ENCODE measurements at regions not wholly inside any gene's neighbourhood (a gene's known extent, or its start where the extent isn't known, plus 50 kb on each side); places are given as distances from the start of the nearest gene placed in this dataset.

GRCh38 chr18:2070631-2071030 is 500.7 kb downstream of the METTL4 start:
- no peaks in the 10 kb centered on the region for H3K36me3 ChIP-seq (ENCODE audit: insufficient read depth, low read length)
- peaks cover 6% of the 10 kb centered on the region for H3K4me1 Mint-ChIP-seq (ENCODE audit: low read depth, unreplicated experiment)
- no peak overlapping the region for H3K4me2 ChIP-seq (ENCODE audit: low read length)
- no peaks in the 10 kb centered on the region for H3K36me3 Mint-ChIP-seq (ENCODE audit: low read depth, unreplicated experiment)
- H3K9me3 Mint-ChIP-seq (ENCODE audit: unreplicated experiment) = no peaks in the 10 kb centered on the region
- DNase-seq (ENCODE audit: low read depth) (no peak), FAIRE-seq (no peak)
- no peak overlapping the region for H3K27ac ChIP-seq (ENCODE audit: low read depth, low read length)
- no peak overlapping the region for H3K4me3 ChIP-seq (ENCODE audit: insufficient read depth, low read depth, low read length)
- H2AFZ ChIP-seq (ENCODE audit: low read depth, low read length) = no peak overlapping the region
- H3K4me3 Mint-ChIP-seq (ENCODE audit: unreplicated experiment) = no peak overlapping the region
- H3K27ac Mint-ChIP-seq (ENCODE audit: unreplicated experiment) = no peak overlapping the region
- H4K20me1 ChIP-seq (ENCODE audit: insufficient read depth, low read length) = no peaks in the 10 kb centered on the region
- H3K9ac ChIP-seq (ENCODE audit: low read length) = no peak overlapping the region
- peaks cover 2% of the 10 kb centered on the region for H3K27me3 Mint-ChIP-seq (ENCODE audit: low read depth, unreplicated experiment)
- TF ChIP-seq EZH2 (IDR thresholded peaks at IDR 0.05; ENCODE audit: insufficient read depth, low read length) (no peak), CTCF (IDR thresholded peaks at IDR 0.05; ENCODE audit: insufficient read depth, low read depth, low read length) (no peak)
- no peaks in the 10 kb centered on the region for H3K4me1 ChIP-seq (ENCODE audit: insufficient read depth, low read length)
- H3K27me3 ChIP-seq (ENCODE audit: insufficient read depth, low read length) = no peaks in the 10 kb centered on the region
- H3K79me2 ChIP-seq (ENCODE audit: insufficient read depth, low read length) = no peaks in the 10 kb centered on the region
- no peaks in the 10 kb centered on the region for H3K9me3 ChIP-seq (ENCODE audit: insufficient read depth, low read depth, low read length)

GRCh38 chr18:2075499-2075898 is 495.8 kb downstream of the METTL4 start:
- FAIRE-seq (no peak), DNase-seq (ENCODE audit: low read depth) (no peak)
- Histone ChIP-seq H3K9me3 (ENCODE audit: insufficient read depth, low read depth, low read length) (no peaks in the 10 kb centered on the region), H3K4me1 (ENCODE audit: insufficient read depth, low read length) (no peaks in the 10 kb centered on the region), H3K4me2 (ENCODE audit: low read length) (no peak overlapping the region), H3K27me3 (ENCODE audit: insufficient read depth, low read length) (no peaks in the 10 kb centered on the region), H3K27ac (ENCODE audit: low read depth, low read length) (no peak overlapping the region), H3K36me3 (ENCODE audit: insufficient read depth, low read length) (no peaks in the 10 kb centered on the region), H2AFZ (ENCODE audit: low read depth, low read length) (no peak overlapping the region), H4K20me1 (ENCODE audit: insufficient read depth, low read length) (no peaks in the 10 kb centered on the region), H3K4me3 (ENCODE audit: insufficient read depth, low read depth, low read length) (no peak overlapping the region), H3K79me2 (ENCODE audit: insufficient read depth, low read length) (no peaks in the 10 kb centered on the region), H3K9ac (ENCODE audit: low read length) (no peak overlapping the region)
- Mint-ChIP-seq H3K4me1 (ENCODE audit: low read depth, unreplicated experiment) (peaks cover 6% of the 10 kb centered on the region), H3K9me3 (ENCODE audit: unreplicated experiment) (no peaks in the 10 kb centered on the region), H3K27ac (ENCODE audit: unreplicated experiment) (no peak overlapping the region), H3K36me3 (ENCODE audit: low read depth, unreplicated experiment) (no peaks in the 10 kb centered on the region), H3K4me3 (ENCODE audit: unreplicated experiment) (no peak overlapping the region), H3K27me3 (ENCODE audit: low read depth, unreplicated experiment) (no peaks in the 10 kb centered on the region)
- no peak for TF ChIP-seq CTCF (IDR thresholded peaks at IDR 0.05; ENCODE audit: insufficient read depth, low read depth, low read length)
- TF ChIP-seq EZH2 (IDR thresholded peaks at IDR 0.05; ENCODE audit: insufficient read depth, low read length) = no peak

GRCh38 chr18:2082676-2083075 is 488.6 kb downstream of the METTL4 start:
- Histone ChIP-seq H3K27me3 (ENCODE audit: insufficient read depth, low read length) (no peaks in the 10 kb centered on the region), H3K4me2 (ENCODE audit: low read length) (no peak overlapping the region), H3K9me3 (ENCODE audit: insufficient read depth, low read depth, low read length) (no peaks in the 10 kb centered on the region), H2AFZ (ENCODE audit: low read depth, low read length) (no peak overlapping the region), H3K36me3 (ENCODE audit: insufficient read depth, low read length) (no peaks in the 10 kb centered on the region), H3K27ac (ENCODE audit: low read depth, low read length) (no peak overlapping the region), H3K9ac (ENCODE audit: low read length) (no peak overlapping the region), H3K4me1 (ENCODE audit: insufficient read depth, low read length) (no peaks in the 10 kb centered on the region), H3K79me2 (ENCODE audit: insufficient read depth, low read length) (no peaks in the 10 kb centered on the region), H3K4me3 (ENCODE audit: insufficient read depth, low read depth, low read length) (no peak overlapping the region), H4K20me1 (ENCODE audit: insufficient read depth, low read length) (no peaks in the 10 kb centered on the region)
- no peak overlapping the region for H3K4me3 Mint-ChIP-seq (ENCODE audit: unreplicated experiment)
- no peak overlapping the region for H3K27ac Mint-ChIP-seq (ENCODE audit: unreplicated experiment)
- no peaks in the 10 kb centered on the region for H3K36me3 Mint-ChIP-seq (ENCODE audit: low read depth, unreplicated experiment)
- DNase-seq (ENCODE audit: low read depth) = no peak
- TF ChIP-seq CTCF (IDR thresholded peaks at IDR 0.05; ENCODE audit: insufficient read depth, low read depth, low read length) = no peak
- TF ChIP-seq EZH2 (IDR thresholded peaks at IDR 0.05; ENCODE audit: insufficient read depth, low read length) = no peak
- FAIRE-seq = no peak
- H3K9me3 Mint-ChIP-seq (ENCODE audit: unreplicated experiment) = no peaks in the 10 kb centered on the region
- peaks cover 2% of the 10 kb centered on the region for H3K27me3 Mint-ChIP-seq (ENCODE audit: low read depth, unreplicated experiment)
- no peaks in the 10 kb centered on the region for H3K4me1 Mint-ChIP-seq (ENCODE audit: low read depth, unreplicated experiment)

Data from astrocyte (in vitro differentiated cells and primary cell).